ENCODE measurements at regions not wholly inside any gene's neighbourhood (a gene's known extent, or its start where the extent isn't known, plus 50 kb on each side); places are given as distances from the start of the nearest gene placed in this dataset.

GRCh38 chr10:111831058-111831457 lies 352.5 kb downstream of the GPAM start:
- no peaks in the 10 kb centered on the region; the same call in 1 of the 2 replicates for H3K4me1 ChIP-seq (ENCODE audit: insufficient read depth, low read length)
- Mint-ChIP-seq H3K36me3 (ENCODE audit: insufficient read depth in 1 of 3, low read depth in 3 of 3) (no peaks in the 10 kb centered on the region), H3K27ac (no peak overlapping the region), H3K4me1 (peaks cover 11 to 16% of the 10 kb centered on the region in 2 experiments), H3K27me3 (ENCODE audit: low read depth) (no peaks in the 10 kb centered on the region), H3K4me3 (no peak overlapping the region), H3K9me3 (no peaks in the 10 kb centered on the region)
- H3K9me3 ChIP-seq (ENCODE audit: control insufficient read depth, low read depth, low read length): no peaks in the 10 kb centered on the region
- H3K4ac ChIP-seq (ENCODE audit: low read depth, low read length): no peak overlapping the region
- H3K79me1 ChIP-seq (ENCODE audit: insufficient read depth, low read depth, low read length, poor library complexity, severe bottlenecking): no peaks in the 10 kb centered on the region
- H3K14ac ChIP-seq (ENCODE audit: insufficient read depth, low read length): no peak overlapping the region
- no peak overlapping the region for H3K27ac ChIP-seq (ENCODE audit: insufficient read length, low read depth, low read length)
- no peak overlapping the region for H4K91ac ChIP-seq (ENCODE audit: insufficient read length, low read depth, low read length)
- no peak overlapping the region for H2AFZ ChIP-seq (ENCODE audit: low read length)
- H2BK15ac ChIP-seq (ENCODE audit: low read depth, low read length): no peak overlapping the region
- no peak overlapping the region for H2BK12ac ChIP-seq (ENCODE audit: insufficient read length, low read depth, low read length)
- no peak overlapping the region for H2AK5ac ChIP-seq (ENCODE audit: insufficient read length, low read length)
- no peak overlapping the region for H3T11ph ChIP-seq (ENCODE audit: low read length)
- no peak overlapping the region for H4K5ac ChIP-seq (ENCODE audit: insufficient read length, low read depth, low read length)
- H4K20me1 ChIP-seq (ENCODE audit: control insufficient read depth, insufficient read depth, insufficient read length): no peaks in the 10 kb centered on the region
- H4K8ac ChIP-seq (replicated peaks; ENCODE audit: insufficient read length, low read depth, low read length): no peak overlapping the region
- no peaks in the 10 kb centered on the region for H3K23me2 ChIP-seq (ENCODE audit: insufficient read length, low read depth, low read length, poor library complexity, severe bottlenecking)
- H3K9ac ChIP-seq (ENCODE audit: extremely low read depth, insufficient read length, low read length): no peak overlapping the region
- no peak for DNase-seq
- TF ChIP-seq CTCF (conservative IDR thresholded peaks at IDR 0.05): no peak
- H3K27me3 ChIP-seq (ENCODE audit: insufficient read depth, low read length): no peaks in the 10 kb centered on the region
- H3K56ac ChIP-seq (ENCODE audit: insufficient read length, low read depth, low read length): no peak overlapping the region
- no peak overlapping the region for H2BK20ac ChIP-seq (ENCODE audit: low read depth, low read length, poor library complexity, severe bottlenecking)
- H2BK120ac ChIP-seq (ENCODE audit: low read depth, low read length, poor library complexity, severe bottlenecking): no peak overlapping the region
- H3K4me2 ChIP-seq (ENCODE audit: insufficient read depth, insufficient read length, low read length): no peak overlapping the region
- no peak overlapping the region for H2BK5ac ChIP-seq (ENCODE audit: insufficient read length, low read length)
- H3K79me2 ChIP-seq (ENCODE audit: insufficient read depth, low read length): no peaks in the 10 kb centered on the region
- WGBS (ENCODE audit: extremely low coverage, insufficient read length, low lambda C conversion rate): no CpG with 5 or more reads among the region's 6 CpGs
- no peak overlapping the region for H3K23ac ChIP-seq (ENCODE audit: insufficient read length, low read depth, low read length)
- no peak overlapping the region for H3K18ac ChIP-seq (ENCODE audit: insufficient read length, low read depth, low read length)
